H9 (cell line): ENCODE measurements at regions not wholly inside any gene's neighbourhood (a gene's known extent, or its start where the extent isn't known, plus 50 kb on each side); places are given as distances from the start of the nearest gene placed in this dataset.

Experiments
- DNase-seq: peaks from one replicate; pipeline ENCODE4 v3.0.0-alpha.2; 2017
- H2AFZ ChIP-seq: one replicate; pipeline ENCODE4 v1.6.1; 2013; ENCODE audit warnings: mild to moderate bottlenecking, low read length, control low read depth, moderate library complexity
- H2AK5ac ChIP-seq: 2 replicates; pipeline ENCODE4 v1.6.1; 2013; ENCODE audit warnings: low read length, control low read depth, mixed read lengths; ENCODE audit not compliant: insufficient read length
- H2BK120ac ChIP-seq: one replicate; pipeline ENCODE4 v1.6.1; 2013; ENCODE audit warnings: low read depth, mild to moderate bottlenecking, low read length, control low read depth, inconsistent platforms; ENCODE audit not compliant: poor library complexity, severe bottlenecking
- H2BK12ac ChIP-seq: 2 replicates; pipeline ENCODE4 v1.6.1; 2013; ENCODE audit warnings: low read length, control low read depth, mixed read lengths, low read depth; ENCODE audit not compliant: insufficient read length
- H2BK15ac ChIP-seq: 2 replicates; pipeline ENCODE4 v1.6.1; 2013; ENCODE audit warnings: low read depth, low read length, control low read depth
- H2BK20ac ChIP-seq: one replicate; pipeline ENCODE4 v1.6.1; 2013; ENCODE audit warnings: low read depth, mild to moderate bottlenecking, low read length, control low read depth, inconsistent platforms; ENCODE audit not compliant: poor library complexity, severe bottlenecking
- H2BK5ac ChIP-seq: 2 replicates; pipeline ENCODE4 v1.6.1; 2013; ENCODE audit warnings: low read length, control low read depth, mixed read lengths; ENCODE audit not compliant: insufficient read length
- H3K14ac ChIP-seq: 2 replicates; pipeline ENCODE4 v1.6.1; 2013; ENCODE audit warnings: low read length, control low read depth; ENCODE audit not compliant: insufficient read depth
- H3K18ac ChIP-seq: 2 replicates; pipeline ENCODE4 v1.6.1; 2013; ENCODE audit warnings: low read depth, mild to moderate bottlenecking, mixed read lengths, low read length, control low read depth; ENCODE audit not compliant: insufficient read length
- H3K23ac ChIP-seq: 2 replicates; pipeline ENCODE4 v1.6.1; 2013; ENCODE audit warnings: low read length, control low read depth, mixed read lengths, low read depth; ENCODE audit not compliant: insufficient read length
- H3K23me2 ChIP-seq: 2 replicates; pipeline ENCODE4 v1.6.1; 2013; ENCODE audit warnings: low read depth, mild to moderate bottlenecking, mixed read lengths, low read length, control low read depth; ENCODE audit not compliant: insufficient read length, poor library complexity, severe bottlenecking
- H3K27ac ChIP-seq: 2 replicates; pipeline ENCODE4 v1.5.1; 2013; ENCODE audit warnings: low read length, control low read depth, mixed read lengths, low read depth; ENCODE audit not compliant: insufficient read length
- H3K27me3 ChIP-seq: 2 replicates; pipeline ENCODE4 v1.6.1; 2013; ENCODE audit warnings: low read length, control low read depth, inconsistent platforms; ENCODE audit not compliant: insufficient read depth
- H3K4ac ChIP-seq: 2 replicates; pipeline ENCODE4 v1.6.1; 2013; ENCODE audit warnings: low read depth, mild to moderate bottlenecking, control low read depth, inconsistent platforms, low read length, moderate library complexity
- H3K4me1 ChIP-seq: 2 replicates; pipeline ENCODE4 v1.6.1; 2013; ENCODE audit warnings: low read length, control low read depth, inconsistent platforms; ENCODE audit not compliant: insufficient read depth
- H3K4me2 ChIP-seq: 2 replicates; pipeline ENCODE4 v1.6.1; 2013; ENCODE audit warnings: low read length, control low read depth, mixed read lengths; ENCODE audit not compliant: insufficient read length, insufficient read depth
- H3K56ac ChIP-seq: 2 replicates; pipeline ENCODE4 v1.6.1; 2013; ENCODE audit warnings: low read depth, mild to moderate bottlenecking, mixed read lengths, low read length, control low read depth; ENCODE audit not compliant: insufficient read length
- H3K79me1 ChIP-seq: 2 replicates; pipeline ENCODE4 v1.6.1; 2013; ENCODE audit warnings: low read depth, mild to moderate bottlenecking, moderate library complexity, low read length, control low read depth, inconsistent platforms; ENCODE audit not compliant: insufficient read depth, poor library complexity, severe bottlenecking
- H3K79me2 ChIP-seq: 2 replicates; pipeline ENCODE4 v1.6.1; 2013; ENCODE audit warnings: low read length, control low read depth, inconsistent platforms; ENCODE audit not compliant: insufficient read depth
- H3K9ac ChIP-seq: 2 replicates; pipeline ENCODE4 v1.6.1; 2013; ENCODE audit warnings: low read length, control low read depth, mixed read lengths; ENCODE audit not compliant: insufficient read length; ENCODE audit errors: extremely low read depth
- H3K9me3 ChIP-seq: one replicate; pipeline ENCODE4 v1.6.1; 2013; ENCODE audit warnings: low read depth, low read length, inconsistent platforms; ENCODE audit not compliant: control insufficient read depth
- H3T11ph ChIP-seq: one replicate; pipeline ENCODE4 v1.6.1; 2013; ENCODE audit warnings: mild to moderate bottlenecking, low read length, control low read depth, inconsistent platforms
- H4K20me1 ChIP-seq: one replicate; pipeline ENCODE4 v1.6.1; 2013; ENCODE audit not compliant: control insufficient read depth, insufficient read length, insufficient read depth
- H4K5ac ChIP-seq: 2 replicates; pipeline ENCODE4 v1.6.1; 2013; ENCODE audit warnings: low read depth, mild to moderate bottlenecking, mixed read lengths, low read length, control low read depth; ENCODE audit not compliant: insufficient read length
- H4K8ac ChIP-seq: replicated peaks from 2 replicates; pipeline ENCODE4 v1.6.1; 2013; ENCODE audit warnings: low read length, control low read depth, mixed read lengths, low read depth; ENCODE audit not compliant: insufficient read length
- H4K91ac ChIP-seq: 2 replicates; pipeline ENCODE4 v1.6.1; 2013; ENCODE audit warnings: low read depth, mild to moderate bottlenecking, moderate library complexity, mixed read lengths, low read length, control low read depth; ENCODE audit not compliant: insufficient read length
- H3K27ac Mint-ChIP-seq, 3 experiments: 2 replicates in 2 of 3; 3 replicates in 1 of 3; pipeline ENCODE4 v1.8.0; 2020 to 2021; ENCODE audit warnings: mixed read lengths in 3 of 3, mild to moderate bottlenecking in 1 of 3, moderate library complexity in 1 of 3
- H3K27me3 Mint-ChIP-seq: 2 replicates; pipeline ENCODE4 v1.8.0; 2021; ENCODE audit warnings: low read depth, mild to moderate bottlenecking, moderate library complexity, mixed read lengths
- H3K36me3 Mint-ChIP-seq, 3 experiments: 2 replicates in 2 of 3; 3 replicates in 1 of 3; pipeline ENCODE4 v1.8.0; 2020 to 2021; ENCODE audit warnings: low read depth in 3 of 3, mixed read lengths in 3 of 3; ENCODE audit not compliant: insufficient read depth in 1 of 3
- H3K4me1 Mint-ChIP-seq, 2 experiments: 2 replicates each; pipeline ENCODE4 v1.8.0; 2020; ENCODE audit warnings: mixed read lengths in 2 of 2
- H3K4me3 Mint-ChIP-seq, 2 experiments: 2 replicates in 1 of 2; 3 replicates in 1 of 2; pipeline ENCODE4 v1.8.0; 2020 to 2021; ENCODE audit warnings: mild to moderate bottlenecking in 2 of 2, mixed read lengths in 2 of 2, moderate library complexity in 1 of 2
- H3K9me3 Mint-ChIP-seq, 2 experiments: 2 replicates in 1 of 2; 3 replicates in 1 of 2; pipeline ENCODE4 v1.8.0; 2020; ENCODE audit warnings: mild to moderate bottlenecking in 2 of 2, mixed read lengths in 2 of 2, moderate library complexity in 1 of 2
- CTCF ChIP-seq: fragments of 200-600 bp; sonication (generic); conservative IDR thresholded peaks from 3 replicates; pipeline ENCODE4 v1.8.0; 2021; ENCODE audit warnings: antibody characterized with exemption, mild to moderate bottlenecking
- WGBS: extraction: QIAGEN DNeasy Blood & Tissue Kit; methylation state at CpG from one replicate; pipeline ENCODE4 v1.1.7; 2013; ENCODE audit warnings: missing lambda C conversion rate, low lambda C conversion rate, mixed read lengths; ENCODE audit not compliant: insufficient read length; ENCODE audit errors: extremely low coverage; 5-methylcytosine and 5-hydroxymethylcytosine counted together

- Histone ChIP-seq H2BK120ac (no peak overlapping the region), H2BK5ac (no peak overlapping the region), H3K18ac (no peak overlapping the region), H2AK5ac (no peak overlapping the region), H4K20me1 (no peaks in the 10 kb centered on the region), H3K4me1 (no peaks in the 10 kb centered on the region), H3K27ac (no peak overlapping the region), H3K4me2 (no peak overlapping the region), H3K23me2 (no peaks in the 10 kb centered on the region), H3K9ac (no peak overlapping the region), H3K14ac (no peak overlapping the region), H3K79me1 (no peaks in the 10 kb centered on the region), H3K79me2 (no peaks in the 10 kb centered on the region), H2BK15ac (no peak overlapping the region), H2BK20ac (no peak overlapping the region), H3K27me3 (no peaks in the 10 kb centered on the region), H4K8ac (no peak overlapping the region), H3K9me3 (no peaks in the 10 kb centered on the region), H4K91ac (no peak overlapping the region), H2AFZ (no peak overlapping the region), H3T11ph (no peak overlapping the region), H2BK12ac (no peak overlapping the region), H3K4ac (no peak overlapping the region), H4K5ac (no peak overlapping the region), H3K23ac (no peak overlapping the region), H3K56ac (no peak overlapping the region)
- DNase-seq, result no peak
- H3K9me3 Mint-ChIP-seq, result no peaks in the 10 kb centered on the region
- TF ChIP-seq CTCF, result no peak
- H3K27me3 Mint-ChIP-seq, result no peaks in the 10 kb centered on the region
- H3K36me3 Mint-ChIP-seq, result 0 out of 7 replicates have a peak, but pooled peaks cover 0 to 1% (median 0%) of the 10 kb centered on the region in 3 experiments
- H3K4me3 Mint-ChIP-seq, result no peak overlapping the region
- WGBS, result no CpG with 5 or more reads among the region's 2 CpGs
- H3K4me1 Mint-ChIP-seq, result peaks cover 4 to 7% of the 10 kb centered on the region in 2 experiments
- no peak overlapping the region for H3K27ac Mint-ChIP-seq
Observed at GRCh38 chr3:90095811-90096210, 988.4 kb downstream of the EPHA3 start.
